Omental fat pad (tissue), 3 donors: ENCODE measurements at regions not wholly inside any gene's neighbourhood (a gene's known extent, or its start where the extent isn't known, plus 50 kb on each side); places are given as distances from the start of the nearest gene placed in this dataset.

Experiments
- ATAC-seq: fragments of 150-250 bp; one replicate; pipeline ENCODE4 v1.9.1; 2016; ENCODE audit warnings: mild to moderate bottlenecking, moderate library complexity; ENCODE audit not compliant: low FRiP score
- DNase-seq: peaks from one replicate; pipeline ENCODE4 v3.0.0-alpha.2; 2019; ENCODE audit warnings: low spot score
- TF ChIP-seq, protein P1 (sequence below), 3 donors: fragments of 450-650 bp; IDR thresholded peaks; one replicate each; pipeline ENCODE4 v1.5.1; 2016 to 2017; ENCODE audit warnings: antibody characterized with exemption in 3 of 3, mild to moderate bottlenecking in 3 of 3, moderate library complexity in 2 of 3

GRCh38 chr17:77366206-77366557 lies 225.4 kb downstream of the SEC14L1 start:
- TF ChIP-seq, protein P1, sequence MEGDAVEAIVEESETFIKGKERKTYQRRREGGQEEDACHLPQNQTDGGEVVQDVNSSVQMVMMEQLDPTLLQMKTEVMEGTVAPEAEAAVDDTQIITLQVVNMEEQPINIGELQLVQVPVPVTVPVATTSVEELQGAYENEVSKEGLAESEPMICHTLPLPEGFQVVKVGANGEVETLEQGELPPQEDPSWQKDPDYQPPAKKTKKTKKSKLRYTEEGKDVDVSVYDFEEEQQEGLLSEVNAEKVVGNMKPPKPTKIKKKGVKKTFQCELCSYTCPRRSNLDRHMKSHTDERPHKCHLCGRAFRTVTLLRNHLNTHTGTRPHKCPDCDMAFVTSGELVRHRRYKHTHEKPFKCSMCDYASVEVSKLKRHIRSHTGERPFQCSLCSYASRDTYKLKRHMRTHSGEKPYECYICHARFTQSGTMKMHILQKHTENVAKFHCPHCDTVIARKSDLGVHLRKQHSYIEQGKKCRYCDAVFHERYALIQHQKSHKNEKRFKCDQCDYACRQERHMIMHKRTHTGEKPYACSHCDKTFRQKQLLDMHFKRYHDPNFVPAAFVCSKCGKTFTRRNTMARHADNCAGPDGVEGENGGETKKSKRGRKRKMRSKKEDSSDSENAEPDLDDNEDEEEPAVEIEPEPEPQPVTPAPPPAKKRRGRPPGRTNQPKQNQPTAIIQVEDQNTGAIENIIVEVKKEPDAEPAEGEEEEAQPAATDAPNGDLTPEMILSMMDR (IDR thresholded peaks at IDR 0.05), result no peak
- DNase-seq, result no peak
- no peak for ATAC-seq

DNA sequence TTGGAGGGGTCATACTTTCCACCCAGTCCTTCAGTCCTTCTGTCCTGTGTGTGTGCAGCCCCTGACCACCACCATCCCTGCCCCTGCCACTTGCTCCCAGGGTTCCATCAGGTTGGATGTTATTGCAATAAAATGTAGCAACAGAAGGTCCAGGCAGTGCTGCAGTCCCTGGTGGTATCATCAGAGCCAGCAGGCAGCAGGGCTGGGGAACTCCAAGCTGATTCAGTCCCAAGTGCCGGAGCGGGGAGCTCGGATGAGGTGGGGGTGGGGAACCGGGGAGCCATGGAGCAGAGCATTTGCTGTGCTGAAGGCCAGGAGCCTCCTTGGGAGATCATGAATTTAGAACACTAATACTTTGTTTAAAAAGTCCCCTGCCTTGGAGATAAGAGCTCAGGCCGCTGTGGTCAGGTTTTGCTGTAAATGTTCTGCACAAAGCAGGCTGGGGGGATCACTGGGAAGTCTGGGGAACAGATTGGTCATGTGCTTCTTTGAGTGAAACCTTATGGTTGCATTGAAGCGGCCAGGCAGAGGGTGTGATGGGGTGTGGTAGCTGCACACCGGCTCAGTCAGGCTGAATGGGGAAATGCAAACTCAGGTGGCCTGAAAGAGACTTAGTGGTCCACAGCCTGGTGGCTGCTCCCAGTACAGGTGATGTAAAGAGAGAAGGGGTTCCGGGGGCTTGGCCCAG lies 225.9 kb downstream of the SEC14L1 start:
- TF ChIP-seq, protein P1 (IDR thresholded peaks at IDR 0.05), result no peak
- no peak for ATAC-seq
- no peak for DNase-seq

GRCh38 chr17:77369544-77369971 lies 228.8 kb downstream of the SEC14L1 start:
- ATAC-seq (no peak), DNase-seq (no peak)
- TF ChIP-seq, protein P1 (IDR thresholded peaks at IDR 0.05), result no peak

GRCh38 chr17:77370586-77370985 lies 229.8 kb downstream of the SEC14L1 start:
- DNase-seq (no peak), ATAC-seq (no peak)
- TF ChIP-seq, protein P1 (IDR thresholded peaks at IDR 0.05), result no peak

DNA sequence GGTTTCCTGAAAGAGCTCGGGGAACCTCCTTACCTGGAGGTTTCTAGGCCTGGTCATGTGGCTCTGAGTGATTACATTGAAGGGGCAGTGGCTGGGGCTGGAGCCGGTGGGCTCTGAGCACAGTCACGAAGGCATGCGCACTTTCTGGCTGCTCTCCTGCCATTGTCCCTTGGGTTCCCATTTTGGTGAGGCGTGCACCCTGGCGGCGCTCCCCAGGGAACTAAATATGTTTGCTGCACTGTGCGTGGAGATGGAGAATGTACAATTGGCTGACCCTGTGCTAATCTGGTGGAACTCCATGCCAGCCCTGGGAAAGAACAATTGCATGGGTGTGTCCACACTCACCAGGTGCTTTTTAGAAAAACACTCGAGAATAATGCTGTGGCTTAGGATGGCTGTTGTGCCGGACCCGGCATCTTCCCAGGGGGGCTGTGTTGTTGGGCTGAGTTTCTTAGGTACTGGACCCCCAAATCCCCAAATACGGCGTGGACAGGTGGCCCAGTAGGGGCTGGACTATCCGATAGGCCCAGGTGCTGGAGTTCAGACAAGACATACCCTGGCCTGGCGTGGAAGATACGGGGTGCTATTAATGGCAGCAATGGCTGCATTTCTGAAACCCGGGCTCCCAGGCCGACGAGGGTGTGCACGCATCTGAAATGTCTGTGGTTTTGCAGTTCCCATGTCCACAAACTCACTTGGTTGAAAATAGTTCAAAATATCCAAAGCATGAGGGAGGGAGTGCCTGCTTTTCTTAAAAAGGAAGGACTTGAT lies 230.5 kb downstream of the SEC14L1 start:
- TF ChIP-seq, protein P1 (IDR thresholded peaks at IDR 0.05), result no peak
- ATAC-seq (no peak), DNase-seq (no peak)

- no peak for DNase-seq
These were observed 231.2 kb downstream of the SEC14L1 start for GRCh38 chr17:77371888-77372443.

More at GRCh38 chr17:77371888-77372443, 231.2 kb downstream of the SEC14L1 start:
- no peak for ATAC-seq
- TF ChIP-seq, protein P1 (IDR thresholded peaks at IDR 0.05), result no peak
